PC-3 (cell line): ENCODE measurements at regions not wholly inside any gene's neighbourhood (a gene's known extent, or its start where the extent isn't known, plus 50 kb on each side); places are given as distances from the start of the nearest gene placed in this dataset.

Source experiments
- ATAC-seq: fragments of 200-7000 bp; cut with Tn5 transposase; 2 replicates; pipeline ENCODE4 v1.9.1; 2020; ENCODE audit warnings: mild to moderate bottlenecking, moderate library complexity
- BruUV-seq: library from RNA; stranded (reverse); fragments of 400-500 nt; replicated peaks from 2 replicates; lab custom pipeline; 2021; lab: Mats Ljungman, UMichigan
- CTCF ChIA-PET: fragments of 300-600 bp; sonication (Branson Sonifier 250); formaldehyde crosslinking; loops from one replicate; lab custom pipeline; 2022; ENCODE audit warnings: antibody characterized with exemption; lab: Charles Lee
- POLR2A ChIA-PET: fragments of 300-600 bp; sonication (Branson Sonifier 250); formaldehyde crosslinking; loops from one replicate; lab custom pipeline; 2022; ENCODE audit warnings: antibody characterized with exemption; ENCODE audit not compliant: unreplicated experiment; lab: Charles Lee
- DNase-seq: peaks from one replicate; pipeline ENCODE4 v3.0.0-alpha.2; 2015
- H2AFZ ChIP-seq: fragments of 300-600 bp; sonication (generic); 2 replicates; pipeline ENCODE4 v1.6.0; 2016; ENCODE audit warnings: antibody characterized with exemption, low read length
- H3F3A ChIP-seq: fragments of 300-600 bp; sonication (generic); one replicate; pipeline ENCODE4 v1.6.0; 2017; ENCODE audit warnings: antibody characterized with exemption, low read length, control low read depth, mild to moderate bottlenecking; ENCODE audit not compliant: unreplicated experiment
- H3K27ac ChIP-seq: fragments of 300-600 bp; sonication (generic); 2 replicates; pipeline ENCODE4 v1.5.1; 2016; ENCODE audit warnings: mild to moderate bottlenecking, low read length
- H3K27me3 ChIP-seq: fragments of 300-600 bp; sonication (generic); 2 replicates; pipeline ENCODE4 v1.6.1; 2016; ENCODE audit warnings: low read length, mixed read lengths
- H3K36me3 ChIP-seq: fragments of 300-600 bp; sonication (generic); 2 replicates; pipeline ENCODE4 v1.6.1; 2016; ENCODE audit warnings: low read depth, mixed run types, low read length, mixed read lengths
- H3K4me1 ChIP-seq: fragments of 300-600 bp; sonication (generic); 2 replicates; pipeline ENCODE4 v1.5.1; 2016; ENCODE audit warnings: low read length; ENCODE audit not compliant: insufficient read depth
- H3K4me2 ChIP-seq: fragments of 300-600 bp; sonication (generic); 2 replicates; pipeline ENCODE4 v1.6.0; 2016; ENCODE audit warnings: low read length
- H3K4me3 ChIP-seq: fragments of 300-600 bp; sonication (generic); 2 replicates; pipeline ENCODE4 v1.5.1; 2016; ENCODE audit warnings: mild to moderate bottlenecking, low read length, mixed read lengths
- H3K79me2 ChIP-seq: fragments of 300-600 bp; sonication (generic); 2 replicates; pipeline ENCODE4 v1.6.1; 2017; ENCODE audit warnings: low read length, mixed read lengths
- H3K9ac ChIP-seq: fragments of 300-600 bp; sonication (generic); 2 replicates; pipeline ENCODE4 v1.6.0; 2016; ENCODE audit warnings: mild to moderate bottlenecking, low read length
- H3K9me2 ChIP-seq: fragments of 300-600 bp; sonication (generic); replicated peaks from 2 replicates; pipeline ENCODE4 v1.6.1; 2016; ENCODE audit warnings: mixed run types, low read length, mixed read lengths
- H3K9me3 ChIP-seq: fragments of 300-600 bp; sonication (generic); 2 replicates; pipeline ENCODE4 v1.6.1; 2016; ENCODE audit warnings: low read length, mixed read lengths
- H4K20me1 ChIP-seq: fragments of 300-600 bp; sonication (generic); 2 replicates; pipeline ENCODE4 v1.6.1; 2016; ENCODE audit warnings: low read length, mixed read lengths
- EZH2 ChIP-seq: fragments of 300-600 bp; sonication (generic); IDR thresholded peaks from one replicate; pipeline ENCODE4 v1.6.1; 2017; ENCODE audit warnings: antibody characterized with exemption, mild to moderate bottlenecking, low read length; ENCODE audit not compliant: unreplicated experiment
- EZH2phosphoT487 ChIP-seq: fragments of 300-600 bp; sonication (generic); IDR thresholded peaks from 2 replicates; pipeline ENCODE4 v1.6.1; 2018; ENCODE audit warnings: mild to moderate bottlenecking, antibody characterized with exemption, low read length, borderline replicate concordance
- intact Hi-C: fragments of 100-400 bp; cut with micrococcal nuclease; formaldehyde crosslinking; loops from 2 replicates; pipeline ENCODE4 v1.9.0; 2023
- TF ChIP-seq, protein P1 (sequence below): fragments of 300-600 bp; sonication (generic); conservative IDR thresholded peaks from 2 replicates; pipeline ENCODE4 v1.5.1; 2017; ENCODE audit warnings: antibody characterized with exemption, low read depth, mild to moderate bottlenecking, low read length

DNA sequence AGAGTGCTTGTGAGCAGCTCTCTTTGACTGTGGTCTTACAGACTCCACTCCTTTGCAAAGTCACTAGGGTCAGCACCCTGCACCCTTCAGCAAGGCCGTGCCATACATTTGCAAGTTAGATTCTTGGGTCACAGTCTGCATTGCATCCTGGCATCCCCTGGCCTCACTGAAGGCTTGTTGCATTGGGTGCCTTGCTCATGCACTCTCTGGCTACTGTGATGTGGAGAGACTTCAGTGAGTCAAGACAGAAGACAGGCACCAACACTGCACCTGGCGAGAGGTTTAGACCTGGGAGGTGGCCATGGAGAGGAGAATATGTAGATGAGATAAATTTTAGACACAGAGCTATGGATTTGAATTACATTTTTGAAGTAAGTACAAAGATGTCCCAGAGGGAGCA lies 146.4 kb upstream of the COPS8 start:
- no peak overlapping the region for H3K9ac ChIP-seq
- CTCF ChIA-PET = no interaction called here
- H3K9me3 ChIP-seq = no peaks in the 10 kb centered on the region
- ATAC-seq (no peak), DNase-seq (no peak)
- H3K4me3 ChIP-seq = no peak overlapping the region
- no peaks in the 10 kb centered on the region for H3K79me2 ChIP-seq
- H3K36me3 ChIP-seq = no peaks in the 10 kb centered on the region
- no peaks in the 10 kb centered on the region for H4K20me1 ChIP-seq
- H3K27ac ChIP-seq = no peak overlapping the region
- H3F3A ChIP-seq = no peaks in the 10 kb centered on the region
- no peaks in the 10 kb centered on the region for H3K9me2 ChIP-seq
- BruUV-seq = no TSS peak
- intact Hi-C loops = no loop called here
- H3K27me3 ChIP-seq = no peaks in the 10 kb centered on the region
- POLR2A ChIA-PET = no interaction called here
- no peak overlapping the region for H2AFZ ChIP-seq
- TF ChIP-seq, protein P1, sequence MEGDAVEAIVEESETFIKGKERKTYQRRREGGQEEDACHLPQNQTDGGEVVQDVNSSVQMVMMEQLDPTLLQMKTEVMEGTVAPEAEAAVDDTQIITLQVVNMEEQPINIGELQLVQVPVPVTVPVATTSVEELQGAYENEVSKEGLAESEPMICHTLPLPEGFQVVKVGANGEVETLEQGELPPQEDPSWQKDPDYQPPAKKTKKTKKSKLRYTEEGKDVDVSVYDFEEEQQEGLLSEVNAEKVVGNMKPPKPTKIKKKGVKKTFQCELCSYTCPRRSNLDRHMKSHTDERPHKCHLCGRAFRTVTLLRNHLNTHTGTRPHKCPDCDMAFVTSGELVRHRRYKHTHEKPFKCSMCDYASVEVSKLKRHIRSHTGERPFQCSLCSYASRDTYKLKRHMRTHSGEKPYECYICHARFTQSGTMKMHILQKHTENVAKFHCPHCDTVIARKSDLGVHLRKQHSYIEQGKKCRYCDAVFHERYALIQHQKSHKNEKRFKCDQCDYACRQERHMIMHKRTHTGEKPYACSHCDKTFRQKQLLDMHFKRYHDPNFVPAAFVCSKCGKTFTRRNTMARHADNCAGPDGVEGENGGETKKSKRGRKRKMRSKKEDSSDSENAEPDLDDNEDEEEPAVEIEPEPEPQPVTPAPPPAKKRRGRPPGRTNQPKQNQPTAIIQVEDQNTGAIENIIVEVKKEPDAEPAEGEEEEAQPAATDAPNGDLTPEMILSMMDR = no peak
- TF ChIP-seq EZH2 (no peak), EZH2phosphoT487 (no peak)
- H3K4me1 ChIP-seq = no peaks in the 10 kb centered on the region
- H3K4me2 ChIP-seq = no peak overlapping the region

DNA sequence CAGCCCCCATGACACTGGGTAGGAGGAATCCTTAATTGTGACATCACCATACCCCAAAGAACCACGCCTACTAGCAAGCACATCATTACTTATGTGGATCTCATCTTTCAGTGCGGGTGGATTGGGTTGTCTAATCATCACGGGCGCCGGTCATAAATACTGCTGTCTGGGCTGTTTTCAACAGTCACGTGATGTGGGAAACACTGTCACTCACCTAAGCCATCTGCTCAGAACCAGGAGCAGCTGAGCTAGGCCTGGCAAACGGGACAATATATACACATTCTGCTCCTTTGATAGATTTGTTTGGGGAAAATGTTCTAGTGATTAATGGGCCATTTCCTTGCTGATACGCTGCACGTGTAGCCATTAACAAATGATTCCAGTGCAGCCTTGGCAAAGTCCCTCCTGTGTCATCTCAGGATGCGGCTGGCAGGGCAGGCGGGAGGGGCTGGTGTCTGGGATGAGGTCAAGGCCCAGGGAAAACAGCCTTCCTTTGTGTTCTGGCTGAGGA lies 145.9 kb upstream of the COPS8 start:
- no peak for ATAC-seq
- Histone ChIP-seq H3K4me2 (no peak overlapping the region), H3K4me3 (no peak overlapping the region), H3K79me2 (no peaks in the 10 kb centered on the region), H3K4me1 (no peaks in the 10 kb centered on the region), H4K20me1 (no peaks in the 10 kb centered on the region), H3K9ac (no peak overlapping the region), H3K36me3 (no peaks in the 10 kb centered on the region), H3K9me2 (no peaks in the 10 kb centered on the region), H3K27ac (no peak overlapping the region), H3K27me3 (no peaks in the 10 kb centered on the region), H2AFZ (no peak overlapping the region), H3F3A (no peaks in the 10 kb centered on the region), H3K9me3 (no peaks in the 10 kb centered on the region)
- ChIA-PET CTCF (no interaction called here), POLR2A (no interaction called here)
- TF ChIP-seq, protein P1 = no peak
- TF ChIP-seq EZH2phosphoT487 (no peak), EZH2 (no peak)
- intact Hi-C loops = no loop called here
- BruUV-seq = no TSS peak
- DNase-seq = no peak

DNA sequence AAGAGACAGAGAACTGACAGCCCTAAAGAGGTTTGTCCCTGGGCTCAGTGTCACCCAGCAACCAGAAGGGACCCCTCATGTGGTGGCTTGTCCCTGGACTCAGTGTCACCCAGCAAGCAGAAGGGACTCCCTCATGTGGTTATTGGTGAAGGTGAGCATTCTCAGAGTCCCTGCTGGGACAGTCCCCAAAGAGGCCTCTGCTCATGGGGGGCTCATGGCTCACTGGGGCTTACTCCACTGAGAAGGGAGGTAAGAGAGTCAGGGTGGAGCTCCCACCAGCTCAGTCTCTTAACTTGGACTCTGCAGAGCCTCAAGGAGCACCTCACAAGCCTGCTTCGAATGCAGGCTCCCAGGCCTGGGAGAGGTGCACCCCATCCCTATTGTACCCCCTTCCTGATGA lies 145.2 kb upstream of the COPS8 start:
- POLR2A ChIA-PET = no interaction called here
- TF ChIP-seq EZH2phosphoT487 = no peak
- no peak for TF ChIP-seq EZH2
- TF ChIP-seq, protein P1 = no peak
- no peaks in the 10 kb centered on the region for H4K20me1 ChIP-seq
- intact Hi-C loops = no loop called here
- CTCF ChIA-PET = no interaction called here
- BruUV-seq = no TSS peak
- H3K27me3 ChIP-seq = no peaks in the 10 kb centered on the region
- no peaks in the 10 kb centered on the region for H3K9me3 ChIP-seq
- no peaks in the 10 kb centered on the region for H3F3A ChIP-seq
- H3K4me3 ChIP-seq = no peak overlapping the region
- no peaks in the 10 kb centered on the region for H3K36me3 ChIP-seq
- ATAC-seq (no peak), DNase-seq (no peak)
- no peak overlapping the region for H3K27ac ChIP-seq
- H2AFZ ChIP-seq = no peak overlapping the region
- no peaks in the 10 kb centered on the region for H3K79me2 ChIP-seq
- no peaks in the 10 kb centered on the region for H3K4me1 ChIP-seq
- no peak overlapping the region for H3K4me2 ChIP-seq
- H3K9ac ChIP-seq = no peak overlapping the region
- no peaks in the 10 kb centered on the region for H3K9me2 ChIP-seq
